ENCODE measurements at regions not wholly inside any gene's neighbourhood (a gene's known extent, or its start where the extent isn't known, plus 50 kb on each side); places are given as distances from the start of the nearest gene placed in this dataset.

- Histone ChIP-seq H3K4me3 (ENCODE audit: low read depth in 1 of 3, low read length in 3 of 3) (no peak overlapping the region), H3K36me3 (ENCODE audit: control insufficient read depth in 4 of 4, insufficient read depth in 3 of 4, low read depth in 1 of 4, low read length in 3 of 4) (no peaks in the 10 kb centered on the region), H3K27ac (ENCODE audit: low read depth in 1 of 2, low read length in 2 of 2) (no peak overlapping the region), H3K27me3 (ENCODE audit: control insufficient read depth in 4 of 4, insufficient read depth in 4 of 4, low read length in 3 of 4) (no peaks in the 10 kb centered on the region), H3K4me1 (ENCODE audit: control insufficient read depth in 4 of 4, insufficient read depth in 4 of 4, low read length in 3 of 4) (no peaks in the 10 kb centered on the region), H3K9ac (ENCODE audit: low read depth in 1 of 2, low read length in 2 of 2) (no peak overlapping the region), H3K9me3 (ENCODE audit: control insufficient read depth in 4 of 4, low read length in 3 of 4) (no peaks in the 10 kb centered on the region)
- 88% methylated on average over 3 of the region's 3 CpGs for WGBS
- no peak for DNase-seq (ENCODE audit: low spot score)
- TF ChIP-seq, protein P1, sequence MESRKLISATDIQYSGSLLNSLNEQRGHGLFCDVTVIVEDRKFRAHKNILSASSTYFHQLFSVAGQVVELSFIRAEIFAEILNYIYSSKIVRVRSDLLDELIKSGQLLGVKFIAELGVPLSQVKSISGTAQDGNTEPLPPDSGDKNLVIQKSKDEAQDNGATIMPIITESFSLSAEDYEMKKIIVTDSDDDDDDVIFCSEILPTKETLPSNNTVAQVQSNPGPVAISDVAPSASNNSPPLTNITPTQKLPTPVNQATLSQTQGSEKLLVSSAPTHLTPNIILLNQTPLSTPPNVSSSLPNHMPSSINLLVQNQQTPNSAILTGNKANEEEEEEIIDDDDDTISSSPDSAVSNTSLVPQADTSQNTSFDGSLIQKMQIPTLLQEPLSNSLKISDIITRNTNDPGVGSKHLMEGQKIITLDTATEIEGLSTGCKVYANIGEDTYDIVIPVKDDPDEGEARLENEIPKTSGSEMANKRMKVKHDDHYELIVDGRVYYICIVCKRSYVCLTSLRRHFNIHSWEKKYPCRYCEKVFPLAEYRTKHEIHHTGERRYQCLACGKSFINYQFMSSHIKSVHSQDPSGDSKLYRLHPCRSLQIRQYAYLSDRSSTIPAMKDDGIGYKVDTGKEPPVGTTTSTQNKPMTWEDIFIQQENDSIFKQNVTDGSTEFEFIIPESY (IDR thresholded peaks at IDR 0.05), result no peak
- TF ChIP-seq HNF4A (conservative IDR thresholded peaks at IDR 0.05) (no peak), RXRA (IDR thresholded peaks at IDR 0.05) (no peak), YY1 (IDR thresholded peaks at IDR 0.05) (no peak), TAF1 (conservative IDR thresholded peaks at IDR 0.05) (no peak), JUND (IDR thresholded peaks at IDR 0.05) (no peak), CTCF (IDR thresholded peaks at IDR 0.05; ENCODE audit: low read depth, low read length, missing input control) (no peak), FOXA2 (IDR thresholded peaks at IDR 0.05) (no peak), RAD21 (IDR thresholded peaks at IDR 0.05) (no peak), SP1 (IDR thresholded peaks at IDR 0.05) (no peak), NR2F2 (IDR thresholded peaks at IDR 0.05) (no peak), HNF4G (IDR thresholded peaks at IDR 0.05) (no peak), MAX (IDR thresholded peaks at IDR 0.05) (no peak), FOXA1 (IDR thresholded peaks at IDR 0.05) (no peak)
- TF ChIP-seq, protein P2, sequence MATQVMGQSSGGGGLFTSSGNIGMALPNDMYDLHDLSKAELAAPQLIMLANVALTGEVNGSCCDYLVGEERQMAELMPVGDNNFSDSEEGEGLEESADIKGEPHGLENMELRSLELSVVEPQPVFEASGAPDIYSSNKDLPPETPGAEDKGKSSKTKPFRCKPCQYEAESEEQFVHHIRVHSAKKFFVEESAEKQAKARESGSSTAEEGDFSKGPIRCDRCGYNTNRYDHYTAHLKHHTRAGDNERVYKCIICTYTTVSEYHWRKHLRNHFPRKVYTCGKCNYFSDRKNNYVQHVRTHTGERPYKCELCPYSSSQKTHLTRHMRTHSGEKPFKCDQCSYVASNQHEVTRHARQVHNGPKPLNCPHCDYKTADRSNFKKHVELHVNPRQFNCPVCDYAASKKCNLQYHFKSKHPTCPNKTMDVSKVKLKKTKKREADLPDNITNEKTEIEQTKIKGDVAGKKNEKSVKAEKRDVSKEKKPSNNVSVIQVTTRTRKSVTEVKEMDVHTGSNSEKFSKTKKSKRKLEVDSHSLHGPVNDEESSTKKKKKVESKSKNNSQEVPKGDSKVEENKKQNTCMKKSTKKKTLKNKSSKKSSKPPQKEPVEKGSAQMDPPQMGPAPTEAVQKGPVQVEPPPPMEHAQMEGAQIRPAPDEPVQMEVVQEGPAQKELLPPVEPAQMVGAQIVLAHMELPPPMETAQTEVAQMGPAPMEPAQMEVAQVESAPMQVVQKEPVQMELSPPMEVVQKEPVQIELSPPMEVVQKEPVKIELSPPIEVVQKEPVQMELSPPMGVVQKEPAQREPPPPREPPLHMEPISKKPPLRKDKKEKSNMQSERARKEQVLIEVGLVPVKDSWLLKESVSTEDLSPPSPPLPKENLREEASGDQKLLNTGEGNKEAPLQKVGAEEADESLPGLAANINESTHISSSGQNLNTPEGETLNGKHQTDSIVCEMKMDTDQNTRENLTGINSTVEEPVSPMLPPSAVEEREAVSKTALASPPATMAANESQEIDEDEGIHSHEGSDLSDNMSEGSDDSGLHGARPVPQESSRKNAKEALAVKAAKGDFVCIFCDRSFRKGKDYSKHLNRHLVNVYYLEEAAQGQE (IDR thresholded peaks at IDR 0.05), result no peak
These were observed 253.8 kb downstream of the DMRT2 start for GRCh38 chr9:1303932-1304331.

DNA sequence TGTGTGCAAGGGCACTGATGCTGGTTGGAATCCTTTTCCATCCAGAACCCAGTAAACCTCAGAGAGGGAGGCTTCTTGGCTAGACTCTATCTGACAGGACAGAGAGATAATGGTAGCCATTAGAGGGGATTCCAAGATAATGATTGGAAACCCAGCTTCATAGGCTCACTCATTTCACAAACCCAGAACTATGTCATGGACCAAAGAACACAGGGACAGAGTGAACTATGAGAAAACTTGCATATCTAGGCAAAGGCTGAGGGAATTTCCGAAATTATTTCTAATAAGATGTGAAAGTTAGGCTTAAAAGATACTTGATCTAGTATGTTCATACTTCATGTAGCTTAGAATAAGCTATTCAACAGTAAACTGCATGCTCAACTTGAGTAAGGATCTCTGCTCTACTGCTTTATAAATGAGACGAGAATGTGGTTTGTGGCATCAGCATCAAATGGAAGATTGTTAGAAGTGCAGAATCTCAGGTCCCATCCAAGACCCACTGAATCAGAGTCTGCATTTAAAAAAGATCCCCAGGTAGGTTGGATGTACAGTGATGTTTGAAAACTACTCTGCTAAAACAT, 261.4 kb downstream of the DMRT2 start:
- 84% methylated on average over 2 of the region's 2 CpGs for WGBS
- H3K27ac ChIP-seq (ENCODE audit: low read depth in 1 of 2, low read length in 2 of 2), result no peak overlapping the region
- no peak overlapping the region for H3K4me3 ChIP-seq (ENCODE audit: low read depth in 1 of 3, low read length in 3 of 3)
- no peaks in the 10 kb centered on the region for H3K4me1 ChIP-seq (ENCODE audit: control insufficient read depth in 4 of 4, insufficient read depth in 4 of 4, low read length in 3 of 4)
- no peaks in the 10 kb centered on the region for H3K9me3 ChIP-seq (ENCODE audit: control insufficient read depth in 4 of 4, low read length in 3 of 4)
- H3K9ac ChIP-seq (ENCODE audit: low read depth in 1 of 2, low read length in 2 of 2), result no peak overlapping the region
- no peaks in the 10 kb centered on the region for H3K27me3 ChIP-seq (ENCODE audit: control insufficient read depth in 4 of 4, insufficient read depth in 4 of 4, low read length in 3 of 4)
- H3K36me3 ChIP-seq (ENCODE audit: control insufficient read depth in 4 of 4, insufficient read depth in 3 of 4, low read depth in 1 of 4, low read length in 3 of 4), result no peaks in the 10 kb centered on the region
- no peak for DNase-seq (ENCODE audit: low spot score)
- TF ChIP-seq, protein P1 (IDR thresholded peaks at IDR 0.05), result no peak
- TF ChIP-seq FOXA2 (IDR thresholded peaks at IDR 0.05) (no peak), ATF3 (IDR thresholded peaks at IDR 0.05) (no peak), JUND (IDR thresholded peaks at IDR 0.05) (no peak), TAF1 (conservative IDR thresholded peaks at IDR 0.05) (no peak), NR2F2 (IDR thresholded peaks at IDR 0.05) (no peak), GABPA (IDR thresholded peaks at IDR 0.05 in 1 of 2, conservative IDR thresholded peaks at IDR 0.05 in 1 of 2) (no peak), FOXA1 (IDR thresholded peaks at IDR 0.05) (no peak), EGR1 (IDR thresholded peaks at IDR 0.05; ENCODE audit: low read depth in 2 of 2) (no peak), HNF4G (IDR thresholded peaks at IDR 0.05) (no peak), RXRA (IDR thresholded peaks at IDR 0.05) (no peak), RAD21 (IDR thresholded peaks at IDR 0.05) (no peak), MAX (IDR thresholded peaks at IDR 0.05) (no peak), CTCF (IDR thresholded peaks at IDR 0.05; ENCODE audit: low read depth, low read length, missing input control) (no peak), YY1 (IDR thresholded peaks at IDR 0.05) (no peak), HNF4A (conservative IDR thresholded peaks at IDR 0.05) (no peak), SP1 (IDR thresholded peaks at IDR 0.05) (no peak)

All from liver (tissue), 8 donors.